22Rv1 (cell line): ENCODE measurements at regions not wholly inside any gene's neighbourhood (a gene's known extent, or its start where the extent isn't known, plus 50 kb on each side); places are given as distances from the start of the nearest gene placed in this dataset.

Experiments
- ZFX ChIP-seq: fragments of 450-650 bp; IDR thresholded peaks from 2 replicates; pipeline ENCODE4 v1.6.1; 2017; ENCODE audit warnings: antibody characterized with exemption, borderline replicate concordance
- TF ChIP-seq, protein P1 (sequence below): fragments of 450-650 bp; IDR thresholded peaks from 2 replicates; pipeline ENCODE4 v1.5.1; 2017; ENCODE audit warnings: mild to moderate bottlenecking

DNA sequence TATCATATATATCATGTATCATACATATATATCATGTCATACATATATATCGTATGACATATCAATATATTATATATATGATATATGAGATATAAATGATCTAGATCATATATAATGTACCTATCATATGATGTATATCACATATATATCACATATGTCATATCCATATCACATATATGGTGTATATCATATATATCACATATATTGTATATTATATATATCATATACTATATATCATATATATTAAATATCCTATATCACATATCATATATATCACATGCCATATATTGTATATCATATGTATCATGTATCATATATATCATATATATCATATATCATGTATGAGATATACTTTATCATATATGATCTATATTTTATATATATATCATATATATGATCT is 355.9 kb upstream of the RBFOX1 start:
- TF ChIP-seq, protein P1, sequence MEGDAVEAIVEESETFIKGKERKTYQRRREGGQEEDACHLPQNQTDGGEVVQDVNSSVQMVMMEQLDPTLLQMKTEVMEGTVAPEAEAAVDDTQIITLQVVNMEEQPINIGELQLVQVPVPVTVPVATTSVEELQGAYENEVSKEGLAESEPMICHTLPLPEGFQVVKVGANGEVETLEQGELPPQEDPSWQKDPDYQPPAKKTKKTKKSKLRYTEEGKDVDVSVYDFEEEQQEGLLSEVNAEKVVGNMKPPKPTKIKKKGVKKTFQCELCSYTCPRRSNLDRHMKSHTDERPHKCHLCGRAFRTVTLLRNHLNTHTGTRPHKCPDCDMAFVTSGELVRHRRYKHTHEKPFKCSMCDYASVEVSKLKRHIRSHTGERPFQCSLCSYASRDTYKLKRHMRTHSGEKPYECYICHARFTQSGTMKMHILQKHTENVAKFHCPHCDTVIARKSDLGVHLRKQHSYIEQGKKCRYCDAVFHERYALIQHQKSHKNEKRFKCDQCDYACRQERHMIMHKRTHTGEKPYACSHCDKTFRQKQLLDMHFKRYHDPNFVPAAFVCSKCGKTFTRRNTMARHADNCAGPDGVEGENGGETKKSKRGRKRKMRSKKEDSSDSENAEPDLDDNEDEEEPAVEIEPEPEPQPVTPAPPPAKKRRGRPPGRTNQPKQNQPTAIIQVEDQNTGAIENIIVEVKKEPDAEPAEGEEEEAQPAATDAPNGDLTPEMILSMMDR = no peak
- TF ChIP-seq ZFX = no peak
